ENCODE measurements at regions not wholly inside any gene's neighbourhood (a gene's known extent, or its start where the extent isn't known, plus 50 kb on each side); places are given as distances from the start of the nearest gene placed in this dataset.

GRCh38 chr1:106677721-106678120, 378.8 kb upstream of the PRMT6 start:
- TF ChIP-seq CTCF (IDR thresholded peaks at IDR 0.05; ENCODE audit: low read depth, low read length), result no peak
- peaks cover 4% of the 10 kb centered on the region for H3K4me1 ChIP-seq (ENCODE audit: low read depth)
- no peak overlapping the region for H3K27ac ChIP-seq
- H3K4me3 ChIP-seq, result no peak overlapping the region
- H3K36me3 ChIP-seq, result no peaks in the 10 kb centered on the region
- DNase-seq (ENCODE audit: low read depth in 1 of 2, low spot score in 1 of 2), result no peak
- H3K27me3 ChIP-seq, result no peaks in the 10 kb centered on the region
- H3K9me3 ChIP-seq (ENCODE audit: low read depth), result no peaks in the 10 kb centered on the region

GRCh38 chr1:106678279-106679050, 378.0 kb upstream of the PRMT6 start:
- H3K27me3 ChIP-seq, result no peaks in the 10 kb centered on the region
- no peaks in the 10 kb centered on the region for H3K9me3 ChIP-seq (ENCODE audit: low read depth)
- H3K36me3 ChIP-seq, result no peaks in the 10 kb centered on the region
- H3K4me1 ChIP-seq (ENCODE audit: low read depth), result peaks cover 4% of the 10 kb centered on the region
- no peak for DNase-seq (ENCODE audit: low read depth in 1 of 2, low spot score in 1 of 2)
- H3K27ac ChIP-seq, result no peak overlapping the region
- no peak overlapping the region for H3K4me3 ChIP-seq
- TF ChIP-seq CTCF (IDR thresholded peaks at IDR 0.05; ENCODE audit: low read depth, low read length), result no peak

GRCh38 chr1:106680216-106680615, 376.3 kb upstream of the PRMT6 start:
- peaks cover 4% of the 10 kb centered on the region for H3K4me1 ChIP-seq (ENCODE audit: low read depth)
- no peaks in the 10 kb centered on the region for H3K9me3 ChIP-seq (ENCODE audit: low read depth)
- no peaks in the 10 kb centered on the region for H3K36me3 ChIP-seq
- no peak overlapping the region for H3K4me3 ChIP-seq
- no peak for DNase-seq (ENCODE audit: low read depth in 1 of 2, low spot score in 1 of 2)
- no peak for TF ChIP-seq CTCF (IDR thresholded peaks at IDR 0.05; ENCODE audit: low read depth, low read length)
- no peaks in the 10 kb centered on the region for H3K27me3 ChIP-seq
- H3K27ac ChIP-seq, result no peak overlapping the region

GRCh38 chr1:106680776-106681344, 375.6 kb upstream of the PRMT6 start:
- Histone ChIP-seq H3K4me3 (no peak overlapping the region), H3K27me3 (no peaks in the 10 kb centered on the region), H3K36me3 (no peaks in the 10 kb centered on the region), H3K9me3 (ENCODE audit: low read depth) (no peaks in the 10 kb centered on the region), H3K27ac (no peak overlapping the region), H3K4me1 (ENCODE audit: low read depth) (peaks cover 4% of the 10 kb centered on the region)
- TF ChIP-seq CTCF (IDR thresholded peaks at IDR 0.05; ENCODE audit: low read depth, low read length), result no peak
- DNase-seq (ENCODE audit: low read depth in 1 of 2, low spot score in 1 of 2), result peak in 1 of 2 donors; percentile 20

GRCh38 chr1:106681939-106682522, 374.4 kb upstream of the PRMT6 start:
- DNase-seq (ENCODE audit: low read depth in 1 of 2, low spot score in 1 of 2), result no peak
- Histone ChIP-seq H3K4me1 (ENCODE audit: low read depth) (peaks cover 4% of the 10 kb centered on the region), H3K27ac (no peak overlapping the region), H3K4me3 (no peak overlapping the region), H3K36me3 (no peaks in the 10 kb centered on the region), H3K9me3 (ENCODE audit: low read depth) (no peaks in the 10 kb centered on the region), H3K27me3 (no peaks in the 10 kb centered on the region)
- no peak for TF ChIP-seq CTCF (IDR thresholded peaks at IDR 0.05; ENCODE audit: low read depth, low read length)

Measured in cardiac muscle cell (in vitro differentiated cells and primary cell).